ENCODE measurements at regions not wholly inside any gene's neighbourhood (a gene's known extent, or its start where the extent isn't known, plus 50 kb on each side); places are given as distances from the start of the nearest gene placed in this dataset.

DNA sequence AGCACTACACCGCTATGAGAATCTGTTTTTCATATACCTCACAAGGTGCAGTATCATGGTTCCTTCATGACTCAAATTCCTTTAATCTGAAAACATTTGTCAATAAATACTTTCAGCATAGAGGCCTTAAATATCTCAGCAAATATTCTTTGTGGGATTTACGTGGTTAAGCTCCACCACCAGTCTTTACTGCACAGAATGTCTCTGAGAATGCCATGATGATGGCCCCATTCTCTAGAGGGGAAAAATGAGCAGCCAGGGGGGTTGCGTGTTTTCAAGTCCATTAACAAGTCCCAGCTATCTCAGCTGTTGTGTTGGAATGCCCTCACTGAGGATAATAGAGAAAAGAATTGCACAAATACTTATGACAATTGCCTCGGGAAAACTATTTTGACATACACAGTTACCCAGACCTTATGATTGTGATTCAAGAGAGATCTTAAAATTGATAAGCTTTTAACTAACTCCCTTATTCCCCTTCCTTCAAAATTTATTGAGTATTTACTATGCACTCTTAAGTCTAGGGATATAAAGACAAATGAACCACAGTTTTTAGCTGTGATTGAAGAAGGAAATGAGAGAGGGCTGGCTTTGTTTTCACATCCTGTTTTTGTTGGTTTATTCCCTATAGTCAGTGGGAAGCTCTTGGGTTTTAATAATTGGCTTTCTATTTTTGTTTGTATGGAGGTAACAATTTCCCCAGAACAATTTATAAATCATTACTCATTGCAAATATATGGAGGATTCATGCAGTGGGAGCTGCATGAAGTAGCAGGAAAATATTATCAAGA, 176.5 kb upstream of the VWC2 start:
- TF ChIP-seq, protein P1, sequence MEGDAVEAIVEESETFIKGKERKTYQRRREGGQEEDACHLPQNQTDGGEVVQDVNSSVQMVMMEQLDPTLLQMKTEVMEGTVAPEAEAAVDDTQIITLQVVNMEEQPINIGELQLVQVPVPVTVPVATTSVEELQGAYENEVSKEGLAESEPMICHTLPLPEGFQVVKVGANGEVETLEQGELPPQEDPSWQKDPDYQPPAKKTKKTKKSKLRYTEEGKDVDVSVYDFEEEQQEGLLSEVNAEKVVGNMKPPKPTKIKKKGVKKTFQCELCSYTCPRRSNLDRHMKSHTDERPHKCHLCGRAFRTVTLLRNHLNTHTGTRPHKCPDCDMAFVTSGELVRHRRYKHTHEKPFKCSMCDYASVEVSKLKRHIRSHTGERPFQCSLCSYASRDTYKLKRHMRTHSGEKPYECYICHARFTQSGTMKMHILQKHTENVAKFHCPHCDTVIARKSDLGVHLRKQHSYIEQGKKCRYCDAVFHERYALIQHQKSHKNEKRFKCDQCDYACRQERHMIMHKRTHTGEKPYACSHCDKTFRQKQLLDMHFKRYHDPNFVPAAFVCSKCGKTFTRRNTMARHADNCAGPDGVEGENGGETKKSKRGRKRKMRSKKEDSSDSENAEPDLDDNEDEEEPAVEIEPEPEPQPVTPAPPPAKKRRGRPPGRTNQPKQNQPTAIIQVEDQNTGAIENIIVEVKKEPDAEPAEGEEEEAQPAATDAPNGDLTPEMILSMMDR (IDR thresholded peaks at IDR 0.05 in 4 of 5, conservative IDR thresholded peaks at IDR 0.05 in 1 of 5): no peak
- TF ChIP-seq POLR2A (IDR thresholded peaks at IDR 0.05): no peak
